Keratinocyte (primary cell): ENCODE measurements at regions not wholly inside any gene's neighbourhood (a gene's known extent, or its start where the extent isn't known, plus 50 kb on each side); places are given as distances from the start of the nearest gene placed in this dataset.

Experiments used
- EZH2 ChIP-seq: IDR thresholded peaks from one replicate; pipeline ENCODE4 v1.6.1; 2012; ENCODE audit warnings: inconsistent platforms, mild to moderate bottlenecking, low read length, moderate library complexity
- TF ChIP-seq, protein P1 (sequence below), 3 experiments: IDR thresholded peaks in 1 of 3; conservative IDR thresholded peaks in 1 of 3; optimal IDR thresholded peaks in 1 of 3; 2 replicates in 2 of 3; 3 replicates in 1 of 3; pipeline versions ENCODE3 to v1.5.1; 2011; ENCODE audit warnings: low read length in 3 of 3, mild to moderate bottlenecking in 3 of 3, moderate library complexity in 2 of 3, control low read depth in 1 of 3, inconsistent platforms in 1 of 3; ENCODE audit not compliant: insufficient read depth in 2 of 3; ENCODE audit errors: extremely low read depth in 1 of 3

DNA sequence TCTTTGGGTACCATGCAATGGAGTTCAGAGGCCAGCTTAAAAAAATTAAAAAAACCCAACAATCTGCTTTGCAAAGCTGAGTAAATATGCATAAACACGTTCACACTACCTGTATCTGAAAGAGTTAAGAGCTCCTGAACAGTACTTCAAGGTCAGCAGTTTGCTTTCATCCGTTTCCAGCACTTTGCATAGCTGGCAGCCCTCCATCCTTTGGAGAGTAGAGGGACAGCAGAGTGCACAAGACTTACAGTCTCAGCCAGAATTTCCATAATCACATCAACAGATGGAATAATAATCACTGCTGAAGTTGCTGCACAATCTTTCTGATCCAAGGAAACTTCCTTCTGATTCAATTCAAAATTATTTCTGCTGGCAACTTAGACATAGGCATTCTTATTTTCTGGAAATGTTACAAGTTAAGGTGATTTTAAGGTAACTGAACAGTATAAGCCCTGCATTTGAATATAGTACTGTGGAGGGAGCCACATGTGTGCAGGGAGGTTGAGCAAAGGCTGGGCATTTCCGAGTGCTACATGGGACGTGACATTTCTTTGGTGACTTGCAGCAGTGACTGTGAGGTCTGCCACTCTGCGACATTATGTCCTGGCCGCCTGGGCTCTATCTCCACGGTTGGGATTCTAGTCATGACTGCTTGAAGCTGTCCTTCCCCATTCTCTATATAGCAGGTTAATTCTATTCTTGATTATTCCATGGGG is 73.5 kb upstream of the EMCN start:
- TF ChIP-seq, protein P1, sequence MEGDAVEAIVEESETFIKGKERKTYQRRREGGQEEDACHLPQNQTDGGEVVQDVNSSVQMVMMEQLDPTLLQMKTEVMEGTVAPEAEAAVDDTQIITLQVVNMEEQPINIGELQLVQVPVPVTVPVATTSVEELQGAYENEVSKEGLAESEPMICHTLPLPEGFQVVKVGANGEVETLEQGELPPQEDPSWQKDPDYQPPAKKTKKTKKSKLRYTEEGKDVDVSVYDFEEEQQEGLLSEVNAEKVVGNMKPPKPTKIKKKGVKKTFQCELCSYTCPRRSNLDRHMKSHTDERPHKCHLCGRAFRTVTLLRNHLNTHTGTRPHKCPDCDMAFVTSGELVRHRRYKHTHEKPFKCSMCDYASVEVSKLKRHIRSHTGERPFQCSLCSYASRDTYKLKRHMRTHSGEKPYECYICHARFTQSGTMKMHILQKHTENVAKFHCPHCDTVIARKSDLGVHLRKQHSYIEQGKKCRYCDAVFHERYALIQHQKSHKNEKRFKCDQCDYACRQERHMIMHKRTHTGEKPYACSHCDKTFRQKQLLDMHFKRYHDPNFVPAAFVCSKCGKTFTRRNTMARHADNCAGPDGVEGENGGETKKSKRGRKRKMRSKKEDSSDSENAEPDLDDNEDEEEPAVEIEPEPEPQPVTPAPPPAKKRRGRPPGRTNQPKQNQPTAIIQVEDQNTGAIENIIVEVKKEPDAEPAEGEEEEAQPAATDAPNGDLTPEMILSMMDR (optimal IDR thresholded peaks at IDR 0.05 in 1 of 3, IDR thresholded peaks at IDR 0.05 in 1 of 3, conservative IDR thresholded peaks at IDR 0.05 in 1 of 3; ENCODE audit: extremely low read depth in 1 of 3, insufficient read depth in 2 of 3, low read length in 3 of 3) = no peak
- TF ChIP-seq EZH2 = no peak
